SH-SY5Y (cell line): ENCODE measurements at regions not wholly inside any gene's neighbourhood (a gene's known extent, or its start where the extent isn't known, plus 50 kb on each side); places are given as distances from the start of the nearest gene placed in this dataset.

ENCODE experiments used
- GATA2 ChIP-seq: IDR thresholded peaks from 2 replicates; pipeline ENCODE4 v1.6.1; 2011; ENCODE audit warnings: mild to moderate bottlenecking, low read depth, low read length
- GATA3 ChIP-seq: IDR thresholded peaks from 2 replicates; pipeline ENCODE4 v1.6.1; 2011; ENCODE audit warnings: low read depth, mild to moderate bottlenecking, low read length, moderate library complexity

DNA sequence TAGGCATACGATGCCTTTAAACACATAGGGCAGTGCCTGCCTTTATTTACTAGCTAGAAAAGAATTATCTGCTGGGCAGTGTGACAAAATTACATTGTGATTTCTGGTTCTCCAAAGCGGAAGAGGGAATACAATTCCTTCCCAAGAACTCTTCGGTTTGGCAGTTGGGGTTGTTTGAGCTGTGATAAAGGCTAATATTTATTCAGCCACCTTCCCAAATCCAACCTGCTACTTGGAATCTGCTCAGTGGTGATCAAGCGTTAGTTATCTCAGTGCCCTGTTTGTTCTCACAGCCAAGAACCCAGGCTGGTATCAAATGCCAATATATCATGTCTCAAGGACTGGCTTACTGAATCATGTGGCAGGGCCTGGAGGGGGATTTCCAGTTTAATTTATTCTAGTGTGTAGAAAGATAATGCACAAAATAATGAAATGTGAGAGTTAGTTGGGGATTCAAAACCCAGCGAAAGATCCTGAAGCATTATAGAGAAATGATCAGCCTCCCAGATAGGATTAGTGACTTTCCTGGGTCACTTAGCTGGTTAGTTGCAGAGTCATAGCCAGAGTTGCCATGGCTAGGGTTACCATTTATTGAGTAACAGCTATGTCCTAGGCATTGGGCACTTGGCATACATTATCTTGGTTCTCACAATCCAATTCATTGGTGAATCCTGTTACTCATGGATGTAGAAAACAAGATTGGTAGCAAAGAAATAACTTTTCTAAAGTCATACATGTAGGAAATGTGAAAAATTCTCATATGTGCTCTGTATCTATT lies 457.0 kb upstream of the KLF4 start:
- TF ChIP-seq GATA3 = no peak
- no peak for TF ChIP-seq GATA2
